ENCODE measurements at regions not wholly inside any gene's neighbourhood (a gene's known extent, or its start where the extent isn't known, plus 50 kb on each side); places are given as distances from the start of the nearest gene placed in this dataset.
"Not testable (repeated sequence)": the region's sequence is repeated elsewhere in the genome, so short reads cannot be mapped to it uniquely, and the experiment has no call there.

GRCh38 chr12:85425926-85426325, 145.9 kb downstream of the ALX1 start:
- no peak for DNase-seq (ENCODE audit: low read depth)

- DNase-seq (ENCODE audit: low read depth), result not testable (repeated sequence)
Measured at GRCh38 chr12:85433148-85433547, 153.1 kb downstream of the ALX1 start.

GRCh38 chr12:85440271-85440670, 160.3 kb downstream of the ALX1 start:
- DNase-seq (ENCODE audit: low read depth), result no peak

GRCh38 chr12:85441025-85441424, 161.0 kb downstream of the ALX1 start:
- no peak for DNase-seq (ENCODE audit: low read depth)

- no peak for DNase-seq (ENCODE audit: low read depth)
Measured at GRCh38 chr12:85441741-85442140, 161.7 kb downstream of the ALX1 start.

- no peak for DNase-seq (ENCODE audit: low read depth)
Measured at GRCh38 chr12:85445060-85445938, 165.3 kb downstream of the ALX1 start.

GRCh38 chr12:85448031-85448430, 168.0 kb downstream of the ALX1 start:
- no peak for DNase-seq (ENCODE audit: low read depth)

- no peak for DNase-seq (ENCODE audit: low read depth)
Measured at GRCh38 chr12:85448548-85449139, 168.6 kb downstream of the ALX1 start.

- DNase-seq (ENCODE audit: low read depth), result no peak
Measured at GRCh38 chr12:85457016-85457415, 177.0 kb downstream of the ALX1 start.

GRCh38 chr12:85461127-85461526, 181.1 kb downstream of the ALX1 start:
- no peak for DNase-seq (ENCODE audit: low read depth)

- DNase-seq (ENCODE audit: low read depth), result no peak
Measured at GRCh38 chr12:85462888-85463287, 182.9 kb downstream of the ALX1 start.

- DNase-seq (ENCODE audit: low read depth), result no peak
Measured at GRCh38 chr12:85466890-85467289, 186.9 kb downstream of the ALX1 start.

GRCh38 chr12:85468356-85469157, 188.5 kb downstream of the ALX1 start:
- peak; percentile 6 for DNase-seq (ENCODE audit: low read depth)

- not testable (repeated sequence) for DNase-seq (ENCODE audit: low read depth)
Measured at GRCh38 chr12:85469158-85470086, 189.4 kb downstream of the ALX1 start.

- not testable (repeated sequence) for DNase-seq (ENCODE audit: low read depth)
Measured at GRCh38 chr12:85475277-85475676, 195.3 kb downstream of the ALX1 start.

GRCh38 chr12:85476756-85477155, 196.7 kb downstream of the ALX1 start:
- DNase-seq (ENCODE audit: low read depth), result no peak

GRCh38 chr12:85484387-85484786, 204.4 kb downstream of the ALX1 start:
- no peak for DNase-seq (ENCODE audit: low read depth)

GRCh38 chr12:85489194-85489593, 209.2 kb downstream of the ALX1 start:
- DNase-seq (ENCODE audit: low read depth), result no peak

- no peak for DNase-seq (ENCODE audit: low read depth)
Measured at GRCh38 chr12:85504164-85504563, 224.1 kb downstream of the ALX1 start.

- DNase-seq (ENCODE audit: low read depth), result no peak
Measured at GRCh38 chr12:85504624-85505023, 224.6 kb downstream of the ALX1 start.

- DNase-seq (ENCODE audit: low read depth), result no peak
Measured at GRCh38 chr12:85507456-85507855, 227.4 kb downstream of the ALX1 start.

All from stimulated activated CD4-positive, alpha-beta T cell treated with anti-CD3 and anti-CD28 coated beads, Interleukin-2, amount 100 ng/mL, for 4 hours (primary cell).